ENCODE measurements at regions not wholly inside any gene's neighbourhood (a gene's known extent, or its start where the extent isn't known, plus 50 kb on each side); places are given as distances from the start of the nearest gene placed in this dataset.

GRCh38 chr18:76712511-76713140, 109.7 kb upstream of the ZNF236 start:
- Histone ChIP-seq H3K36me3 (ENCODE audit: insufficient read depth, low read length) (no peaks in the 10 kb centered on the region), H3K9me3 (ENCODE audit: low read length) (no peaks in the 10 kb centered on the region), H2AFZ (ENCODE audit: low read length) (no peak overlapping the region), H3F3A (ENCODE audit: insufficient read depth, low read length) (no peaks in the 10 kb centered on the region), H3K79me2 (ENCODE audit: insufficient read depth, low read length) (no peaks in the 10 kb centered on the region), H3K9me2 (ENCODE audit: low read depth, low read length) (no peaks in the 10 kb centered on the region), H4K20me1 (ENCODE audit: insufficient read depth, low read length) (no peaks in the 10 kb centered on the region), H3K9ac (ENCODE audit: low read length) (no peak overlapping the region), H3K27me3 (ENCODE audit: insufficient read depth, low read length) (no peaks in the 10 kb centered on the region), H3K4me3 (ENCODE audit: low read depth, low read length, poor library complexity, severe bottlenecking) (no peak overlapping the region), H3K4me1 (ENCODE audit: insufficient read depth, low read length, severe bottlenecking) (no peaks in the 10 kb centered on the region), H3K27ac (ENCODE audit: low read depth, low read length, poor library complexity, severe bottlenecking) (no peak overlapping the region), H3K4me2 (ENCODE audit: low read length) (no peak overlapping the region)
- TF ChIP-seq EZH2 (IDR thresholded peaks at IDR 0.05; ENCODE audit: borderline replicate concordance, low read length) = no peak
- no peak for TF ChIP-seq CTCF (IDR thresholded peaks at IDR 0.05; ENCODE audit: low read length)

GRCh38 chr18:76710646-76711520, 111.5 kb upstream of the ZNF236 start:
- Histone ChIP-seq H3K4me1 (ENCODE audit: insufficient read depth, low read length, severe bottlenecking) (no peaks in the 10 kb centered on the region), H3F3A (ENCODE audit: insufficient read depth, low read length) (no peaks in the 10 kb centered on the region)

More at GRCh38 chr18:76710646-76711520, 111.5 kb upstream of the ZNF236 start:
- H3K27ac ChIP-seq (ENCODE audit: low read depth, low read length, poor library complexity, severe bottlenecking) = no peak overlapping the region
- no peak overlapping the region for H3K4me3 ChIP-seq (ENCODE audit: low read depth, low read length, poor library complexity, severe bottlenecking)
- no peaks in the 10 kb centered on the region for H4K20me1 ChIP-seq (ENCODE audit: insufficient read depth, low read length)
- no peaks in the 10 kb centered on the region for H3K9me2 ChIP-seq (ENCODE audit: low read depth, low read length)
- H2AFZ ChIP-seq (ENCODE audit: low read length) = no peak overlapping the region
- H3K36me3 ChIP-seq (ENCODE audit: insufficient read depth, low read length) = no peaks in the 10 kb centered on the region
- no peak overlapping the region for H3K4me2 ChIP-seq (ENCODE audit: low read length)
- no peaks in the 10 kb centered on the region for H3K79me2 ChIP-seq (ENCODE audit: insufficient read depth, low read length)
- H3K9ac ChIP-seq (ENCODE audit: low read length) = no peak overlapping the region
- H3K27me3 ChIP-seq (ENCODE audit: insufficient read depth, low read length) = no peaks in the 10 kb centered on the region
- TF ChIP-seq EZH2 (IDR thresholded peaks at IDR 0.05; ENCODE audit: borderline replicate concordance, low read length) = no peak
- no peak for TF ChIP-seq CTCF (IDR thresholded peaks at IDR 0.05; ENCODE audit: low read length)
- H3K9me3 ChIP-seq (ENCODE audit: low read length) = no peaks in the 10 kb centered on the region
